Choroid plexus epithelial cell (primary cell): ENCODE measurements at regions not wholly inside any gene's neighbourhood (a gene's known extent, or its start where the extent isn't known, plus 50 kb on each side); places are given as distances from the start of the nearest gene placed in this dataset.

ENCODE experiments used
- DNase-seq: peaks from one replicate; pipeline ENCODE4 v3.0.0-alpha.2; 2010; ENCODE audit warnings: low read depth
- H3K4me3 ChIP-seq: 2 replicates; pipeline ENCODE4 v1.5.1; 2011; ENCODE audit warnings: low read depth, mild to moderate bottlenecking, control low read depth, low read length, moderate library complexity
- TF ChIP-seq, protein P1 (sequence below): conservative IDR thresholded peaks from 2 replicates; pipeline ENCODE4 v1.5.1; 2011; ENCODE audit warnings: low read depth, mild to moderate bottlenecking, control low read depth, inconsistent platforms, low read length, moderate library complexity

DNA sequence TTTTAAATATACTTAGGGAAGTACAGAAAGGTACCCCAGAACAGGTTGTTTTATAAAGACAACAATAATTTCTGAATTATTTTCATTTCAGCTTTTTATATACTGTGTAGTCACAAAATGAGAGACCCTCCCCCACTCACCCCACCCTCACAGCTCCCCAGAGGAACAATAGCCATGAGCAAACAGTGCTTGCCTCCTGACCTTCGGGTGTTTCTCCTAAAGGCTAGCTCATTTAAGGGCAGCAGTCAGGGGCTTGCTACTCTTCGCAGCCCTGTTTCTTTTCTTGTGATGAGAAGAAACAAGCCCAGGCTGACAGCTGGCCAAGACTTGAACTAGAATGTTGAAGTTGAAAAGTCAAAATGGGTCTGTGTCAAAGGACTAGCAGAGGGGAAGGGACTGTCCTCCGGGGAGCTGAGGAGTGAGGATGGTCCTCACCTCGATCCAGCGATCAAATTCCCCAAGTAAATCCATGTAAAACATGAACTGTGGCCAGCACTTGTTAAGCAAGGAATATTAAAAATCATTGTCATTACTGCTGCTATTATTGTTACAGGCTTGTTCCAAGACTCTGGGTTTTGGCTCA lies 133.8 kb upstream of the ARHGAP5 start:
- no peak for DNase-seq
- no peak overlapping the region for H3K4me3 ChIP-seq
- TF ChIP-seq, protein P1, sequence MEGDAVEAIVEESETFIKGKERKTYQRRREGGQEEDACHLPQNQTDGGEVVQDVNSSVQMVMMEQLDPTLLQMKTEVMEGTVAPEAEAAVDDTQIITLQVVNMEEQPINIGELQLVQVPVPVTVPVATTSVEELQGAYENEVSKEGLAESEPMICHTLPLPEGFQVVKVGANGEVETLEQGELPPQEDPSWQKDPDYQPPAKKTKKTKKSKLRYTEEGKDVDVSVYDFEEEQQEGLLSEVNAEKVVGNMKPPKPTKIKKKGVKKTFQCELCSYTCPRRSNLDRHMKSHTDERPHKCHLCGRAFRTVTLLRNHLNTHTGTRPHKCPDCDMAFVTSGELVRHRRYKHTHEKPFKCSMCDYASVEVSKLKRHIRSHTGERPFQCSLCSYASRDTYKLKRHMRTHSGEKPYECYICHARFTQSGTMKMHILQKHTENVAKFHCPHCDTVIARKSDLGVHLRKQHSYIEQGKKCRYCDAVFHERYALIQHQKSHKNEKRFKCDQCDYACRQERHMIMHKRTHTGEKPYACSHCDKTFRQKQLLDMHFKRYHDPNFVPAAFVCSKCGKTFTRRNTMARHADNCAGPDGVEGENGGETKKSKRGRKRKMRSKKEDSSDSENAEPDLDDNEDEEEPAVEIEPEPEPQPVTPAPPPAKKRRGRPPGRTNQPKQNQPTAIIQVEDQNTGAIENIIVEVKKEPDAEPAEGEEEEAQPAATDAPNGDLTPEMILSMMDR = no peak

DNA sequence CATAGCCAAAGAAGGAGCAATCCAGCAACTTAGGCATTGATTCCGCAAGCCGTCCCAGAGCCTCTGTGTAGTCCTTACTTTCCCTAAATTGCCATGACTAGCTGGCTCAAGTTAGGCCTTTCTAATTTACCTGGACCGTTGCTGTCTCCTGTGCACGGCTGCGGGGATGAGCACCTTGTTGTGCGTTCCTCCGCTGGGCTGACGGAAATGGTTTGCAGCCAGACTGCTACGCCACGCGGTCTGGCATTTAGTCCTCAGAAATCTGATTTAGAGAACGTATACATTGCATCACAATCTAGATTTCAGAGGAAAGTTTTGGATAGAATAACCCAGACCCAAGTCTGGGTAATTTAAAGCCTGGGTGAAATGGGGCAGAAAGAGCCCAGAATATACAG lies 133.2 kb upstream of the ARHGAP5 start:
- no peak overlapping the region for H3K4me3 ChIP-seq
- DNase-seq = no peak
- TF ChIP-seq, protein P1 = no peak

DNA sequence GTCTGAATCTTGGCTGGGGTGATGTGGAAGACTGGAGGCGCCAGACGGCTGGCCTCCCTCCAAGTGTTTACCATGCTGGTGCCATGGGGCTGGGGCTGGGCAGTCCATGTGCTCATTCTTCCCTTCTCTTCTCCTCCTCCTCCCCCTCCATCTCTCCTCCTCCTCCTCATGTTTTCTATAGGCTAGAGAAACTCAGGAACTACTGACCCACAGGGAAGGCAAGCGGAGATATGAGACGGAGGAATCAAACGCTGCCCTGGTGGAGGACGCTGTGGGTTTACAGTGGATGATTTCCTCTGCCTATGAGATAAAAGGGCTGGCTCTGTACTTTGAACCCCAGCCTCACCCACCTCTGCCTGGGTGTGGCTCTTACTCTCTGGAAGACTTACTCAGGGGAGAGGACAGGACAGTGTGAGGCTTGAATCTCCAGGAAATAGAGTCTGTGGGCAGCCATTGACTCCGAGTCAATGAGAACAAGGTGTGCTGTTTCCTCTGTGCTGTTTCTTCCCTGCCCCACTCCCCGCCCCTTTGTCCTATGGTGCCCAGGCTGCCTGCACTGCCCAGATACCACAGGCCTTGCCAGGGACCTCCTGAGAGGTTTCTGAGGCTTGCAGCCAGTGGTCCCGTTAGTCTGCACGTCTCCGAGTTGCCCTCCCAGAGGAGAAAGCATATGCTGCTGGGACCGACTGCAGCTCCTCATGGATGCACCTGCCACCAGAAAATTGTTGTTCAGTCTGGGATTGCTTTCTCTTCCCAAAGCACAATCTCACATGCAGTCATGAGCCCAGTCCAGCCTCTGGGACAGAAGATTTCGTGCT lies 132.6 kb upstream of the ARHGAP5 start:
- H3K4me3 ChIP-seq = no peak overlapping the region

DNA sequence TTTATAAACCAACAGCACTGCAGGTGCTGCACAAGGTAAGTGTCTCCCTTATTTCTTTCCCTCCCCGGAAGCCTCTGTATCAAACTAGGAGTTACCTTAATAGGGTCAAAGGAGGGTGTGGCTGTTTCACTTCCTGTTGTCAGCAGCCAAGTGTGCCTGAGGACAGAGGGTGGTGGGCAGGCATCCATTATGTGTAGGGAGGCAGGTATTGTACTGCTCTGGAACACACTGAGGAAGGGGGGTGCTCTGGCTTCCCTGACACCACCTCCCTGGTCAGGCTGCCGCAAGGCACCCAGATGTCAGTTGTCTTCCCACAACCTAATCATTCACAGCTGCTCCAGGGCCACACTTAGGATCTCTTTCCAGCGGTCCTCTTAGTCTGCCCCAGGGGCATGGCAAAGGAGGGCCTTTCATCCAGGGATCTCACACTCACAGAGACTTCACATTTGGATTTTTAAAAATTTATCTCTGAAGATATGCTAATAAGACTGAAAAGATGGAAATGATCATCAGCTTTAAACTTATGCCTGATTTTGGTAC lies 132.0 kb upstream of the ARHGAP5 start:
- DNase-seq = no peak
- no peak overlapping the region for H3K4me3 ChIP-seq

More for the DNA sequence above, 132.6 kb upstream of the ARHGAP5 start:
- TF ChIP-seq, protein P1 = no peak
- no peak for DNase-seq

DNA sequence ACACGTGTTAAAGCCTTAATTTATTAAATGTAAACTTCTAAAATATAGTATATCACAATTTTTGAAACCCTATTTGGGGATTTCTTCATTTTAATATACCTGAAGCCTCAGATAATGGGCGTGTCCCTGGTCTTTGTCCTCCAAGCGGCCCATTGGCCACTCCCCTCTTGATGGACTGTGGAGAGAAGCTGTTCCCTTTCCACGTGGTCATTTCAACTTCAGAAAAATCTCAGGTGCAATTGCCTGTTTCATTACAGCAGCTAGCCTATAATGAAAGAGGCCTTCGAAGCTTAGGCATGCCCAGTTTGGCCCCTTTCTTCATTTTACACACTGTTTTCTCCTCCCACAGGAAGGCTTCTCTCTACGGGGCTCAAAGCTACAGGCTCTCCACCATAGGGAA lies 131.4 kb upstream of the ARHGAP5 start:
- DNase-seq = no peak
- TF ChIP-seq, protein P1 = no peak
- H3K4me3 ChIP-seq = no peak overlapping the region

More for the DNA sequence above, 132.0 kb upstream of the ARHGAP5 start:
- TF ChIP-seq, protein P1 = no peak

DNA sequence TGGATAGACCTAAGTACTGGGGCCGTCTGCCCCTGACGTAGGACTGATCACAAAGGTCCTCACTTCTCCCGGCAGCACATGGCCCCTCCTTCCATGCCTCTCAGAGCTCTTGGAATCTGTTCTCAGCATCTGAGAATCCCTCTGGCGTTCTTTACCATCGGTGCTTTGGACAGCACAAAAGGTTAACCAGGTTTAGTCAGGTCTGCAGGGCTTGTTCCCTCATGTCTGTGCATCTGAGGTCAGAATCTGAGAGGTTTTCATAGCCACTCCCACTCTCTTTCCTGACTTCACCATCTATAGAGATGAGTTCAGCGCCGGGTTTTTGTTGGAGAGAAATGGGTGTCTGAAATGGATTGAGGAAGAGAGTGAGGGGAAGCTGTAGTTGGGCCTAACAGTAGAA lies 130.0 kb upstream of the ARHGAP5 start:
- no peak overlapping the region for H3K4me3 ChIP-seq
- no peak for DNase-seq
- TF ChIP-seq, protein P1 = no peak
